Neural cell (in vitro differentiated cells): ENCODE measurements at regions not wholly inside any gene's neighbourhood (a gene's known extent, or its start where the extent isn't known, plus 50 kb on each side); places are given as distances from the start of the nearest gene placed in this dataset.

ENCODE experiments used
- H2AFZ ChIP-seq: fragments of 200-600, 300-800 bp; sonication (generic), shearing (Covaris generic); 2 replicates; pipeline ENCODE4 v1.6.0; 2014; ENCODE audit warnings: low read depth, mild to moderate bottlenecking, antibody characterized with exemption, low read length, moderate library complexity
- H3F3A ChIP-seq: fragments of 200-600 bp; shearing (Covaris generic); 2 replicates; pipeline ENCODE4 v1.6.1; 2016; ENCODE audit warnings: mild to moderate bottlenecking, moderate library complexity, mixed read lengths, antibody characterized with exemption, low read length; ENCODE audit not compliant: insufficient read depth, poor library complexity, severe bottlenecking
- H3K27ac ChIP-seq: fragments of 200-600, 300-800 bp; sonication (generic), shearing (Covaris generic); 2 replicates; pipeline ENCODE4 v1.5.1; 2014; ENCODE audit warnings: mild to moderate bottlenecking, low read length, moderate library complexity
- H3K27me3 ChIP-seq: fragments of 300-800, 200-600 bp; sonication (generic), shearing (Covaris generic); 2 replicates; pipeline ENCODE4 v1.6.0; 2014; ENCODE audit warnings: mild to moderate bottlenecking, low read depth, low read length, moderate library complexity; ENCODE audit not compliant: insufficient read depth
- H3K36me3 ChIP-seq: fragments of 300-800, 200-600 bp; sonication (generic), shearing (Covaris generic); 2 replicates; pipeline ENCODE4 v1.5.1; 2014; ENCODE audit warnings: mild to moderate bottlenecking, antibody characterized with exemption, low read length, moderate library complexity; ENCODE audit not compliant: insufficient read depth
- H3K4me2 ChIP-seq: fragments of 300-800, 200-600 bp; sonication (generic), shearing (Covaris generic); 2 replicates; pipeline ENCODE4 v1.6.0; 2014; ENCODE audit warnings: mild to moderate bottlenecking, low read length
- H3K4me3 ChIP-seq: fragments of 300-800, 200-600 bp; sonication (generic), shearing (Covaris generic); 2 replicates; pipeline ENCODE4 v1.5.1; 2014; ENCODE audit warnings: mild to moderate bottlenecking, low read length, moderate library complexity
- H3K79me2 ChIP-seq: fragments of 200-600 bp; shearing (Covaris generic); replicated peaks from 2 replicates; pipeline ENCODE4 v1.6.0; 2014; ENCODE audit warnings: mild to moderate bottlenecking, low read length, moderate library complexity; ENCODE audit not compliant: insufficient read depth
- H3K9ac ChIP-seq: fragments of 300-800, 200-600 bp; sonication (generic), shearing (Covaris generic); 2 replicates; pipeline ENCODE4 v1.6.1; 2016; ENCODE audit warnings: mild to moderate bottlenecking, low read length, mixed read lengths
- H3K9me2 ChIP-seq: fragments of 200-600 bp; shearing (Covaris generic); 2 replicates; pipeline ENCODE4 v1.6.1; 2016; ENCODE audit warnings: mild to moderate bottlenecking, low read length, mixed read lengths; ENCODE audit not compliant: insufficient read depth
- H3K9me3 ChIP-seq: fragments of 200-600, 300-800 bp; sonication (generic), shearing (Covaris generic); 2 replicates; pipeline ENCODE4 v1.6.1; 2016; ENCODE audit warnings: mild to moderate bottlenecking, mixed run types, low read length, moderate library complexity, mixed read lengths
- H4K20me1 ChIP-seq: fragments of 200-600 bp; shearing (Covaris generic); 2 replicates; pipeline ENCODE4 v1.6.1; 2016; ENCODE audit warnings: mild to moderate bottlenecking, mixed run types; ENCODE audit not compliant: insufficient read depth
- EP300 ChIP-seq: fragments of 450-650 bp; conservative IDR thresholded peaks from 2 replicates; pipeline ENCODE4 v1.6.1; 2014; ENCODE audit warnings: antibody characterized with exemption, mild to moderate bottlenecking, moderate library complexity; ENCODE audit not compliant: poor library complexity, severe bottlenecking
- EZH2 ChIP-seq: fragments of 200-600, 300-800 bp; shearing (Covaris generic), sonication (generic); IDR thresholded peaks from 2 replicates; pipeline ENCODE4 v1.6.1; 2014; ENCODE audit warnings: antibody characterized with exemption, low read length, borderline replicate concordance, mild to moderate bottlenecking; ENCODE audit not compliant: insufficient read depth, poor library complexity, severe bottlenecking
- MXI1 ChIP-seq: fragments of 450-650 bp; conservative IDR thresholded peaks from 2 replicates; pipeline ENCODE4 v1.6.1; 2014; ENCODE audit warnings: antibody characterized with exemption, mild to moderate bottlenecking; ENCODE audit not compliant: poor library complexity, severe bottlenecking
- POLR2AphosphoS5 ChIP-seq: IDR thresholded peaks from 2 replicates; pipeline ENCODE4 v1.6.1; 2012
- RAD21 ChIP-seq: fragments of 450-650 bp; conservative IDR thresholded peaks from 2 replicates; pipeline ENCODE4 v1.6.1; 2014; ENCODE audit warnings: antibody characterized with exemption, mild to moderate bottlenecking, moderate library complexity
- REST ChIP-seq: IDR thresholded peaks from 2 replicates; pipeline ENCODE4 v1.6.1; 2012; ENCODE audit warnings: borderline replicate concordance
- TAF1 ChIP-seq: IDR thresholded peaks from 2 replicates; pipeline ENCODE4 v1.6.1; 2012; ENCODE audit warnings: low read depth

GRCh38 chr3:72062017-72062416 is 277.1 kb upstream of the PROK2 start:
- Histone ChIP-seq H3K4me2 (no peak overlapping the region), H3K27me3 (no peaks in the 10 kb centered on the region), H3K4me3 (no peak overlapping the region), H4K20me1 (no peaks in the 10 kb centered on the region), H3K36me3 (no peaks in the 10 kb centered on the region), H3K9me2 (no peaks in the 10 kb centered on the region), H3F3A (no peaks in the 10 kb centered on the region), H3K27ac (no peak overlapping the region), H3K9me3 (no peaks in the 10 kb centered on the region), H3K9ac (no peak overlapping the region), H2AFZ (no peak overlapping the region), H3K79me2 (no peaks in the 10 kb centered on the region)
- TF ChIP-seq EZH2 (no peak), REST (no peak), RAD21 (no peak)

- H3F3A ChIP-seq: no peaks in the 10 kb centered on the region
- no peaks in the 10 kb centered on the region for H3K9me3 ChIP-seq
- H3K36me3 ChIP-seq: no peaks in the 10 kb centered on the region
- no peak overlapping the region for H3K27ac ChIP-seq
- no peak overlapping the region for H2AFZ ChIP-seq
- no peaks in the 10 kb centered on the region for H3K79me2 ChIP-seq
- no peak for TF ChIP-seq EP300
- no peak for TF ChIP-seq EZH2
- TF ChIP-seq TAF1: no peak
- no peak for TF ChIP-seq RAD21
- TF ChIP-seq POLR2AphosphoS5: no peak
- TF ChIP-seq MXI1: no peak
- TF ChIP-seq REST: no peak
- no peak overlapping the region for H3K4me3 ChIP-seq
- no peaks in the 10 kb centered on the region for H3K9me2 ChIP-seq
- H4K20me1 ChIP-seq: no peaks in the 10 kb centered on the region
- no peaks in the 10 kb centered on the region for H3K27me3 ChIP-seq
- H3K9ac ChIP-seq: no peak overlapping the region
- no peak overlapping the region for H3K4me2 ChIP-seq
Measured at GRCh38 chr3:72060447-72061034, 275.6 kb upstream of the PROK2 start.
